Mesothelial cell of epicardium (in vitro differentiated cells): ENCODE measurements at regions not wholly inside any gene's neighbourhood (a gene's known extent, or its start where the extent isn't known, plus 50 kb on each side); places are given as distances from the start of the nearest gene placed in this dataset.

Source experiments
- DNase-seq, 2 experiments: peaks; one replicate each; pipeline ENCODE4 v3.0.0; 2021; ENCODE audit warnings: low spot score in 2 of 2; ENCODE audit not compliant: unreplicated experiment in 2 of 2
- H3K27ac Mint-ChIP-seq: 2 replicates; pipeline ENCODE4 v1.8.0; 2021; ENCODE audit warnings: mixed read lengths
- H3K27me3 Mint-ChIP-seq: 2 replicates; pipeline ENCODE4 v1.8.0; 2021; ENCODE audit warnings: low read depth, mixed read lengths
- H3K36me3 Mint-ChIP-seq: 2 replicates; pipeline ENCODE4 v1.8.0; 2021; ENCODE audit warnings: mixed read lengths
- H3K4me1 Mint-ChIP-seq: 2 replicates; pipeline ENCODE4 v1.8.0; 2021; ENCODE audit warnings: mixed read lengths
- H3K4me3 Mint-ChIP-seq: 2 replicates; pipeline ENCODE4 v1.8.0; 2021; ENCODE audit warnings: mild to moderate bottlenecking, moderate library complexity, mixed read lengths
- H3K9me3 Mint-ChIP-seq: 2 replicates; pipeline ENCODE4 v1.8.0; 2021; ENCODE audit warnings: mixed read lengths
- CTCF ChIP-seq: fragments of 200-600 bp; sonication (generic); IDR thresholded peaks from one replicate; pipeline ENCODE4 v1.5.0; 2021; ENCODE audit warnings: antibody characterized with exemption; ENCODE audit not compliant: unreplicated experiment

DNA sequence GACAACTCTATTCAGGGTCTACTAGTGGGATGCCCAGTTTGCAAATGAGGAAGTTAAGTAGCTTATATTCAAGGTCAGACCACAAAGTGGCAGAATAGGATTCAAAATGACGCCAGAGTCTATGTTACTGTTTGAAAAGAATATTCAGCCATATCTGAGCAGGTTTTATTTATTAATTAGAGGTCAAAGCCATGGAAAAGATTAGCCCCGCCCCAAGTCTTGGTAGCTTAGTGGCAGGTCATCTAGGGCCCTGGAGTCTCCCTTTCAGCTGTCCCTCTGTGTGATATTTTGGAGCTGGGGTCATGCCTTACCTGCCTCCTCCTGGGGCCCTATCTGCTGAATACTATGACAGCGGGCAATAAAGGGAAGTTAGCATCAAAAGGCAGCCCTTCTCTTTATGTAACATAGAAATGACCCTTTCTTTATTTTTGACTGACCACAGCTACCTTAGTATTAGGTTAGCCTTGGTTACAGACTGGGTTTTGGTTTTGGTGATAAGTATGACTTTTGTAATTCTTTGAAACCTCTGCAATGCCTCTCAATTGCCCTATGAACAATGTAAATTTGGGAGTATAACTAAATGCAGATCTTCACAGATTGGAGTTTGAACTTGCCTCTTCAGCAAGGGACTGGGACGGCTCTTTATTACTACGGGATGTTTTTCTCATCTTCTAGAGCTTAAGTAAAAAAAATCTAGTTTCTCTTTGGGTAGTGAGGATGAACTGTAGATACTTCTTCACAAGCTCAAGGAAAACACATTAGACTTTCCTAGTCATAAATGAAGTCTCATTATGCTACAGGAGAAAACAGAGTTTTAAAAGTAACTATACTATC lies 153.0 kb upstream of the ITGA4 start:
- Mint-ChIP-seq H3K27me3 (no peaks in the 10 kb centered on the region), H3K36me3 (no peaks in the 10 kb centered on the region), H3K9me3 (peaks cover 7% of the 10 kb centered on the region), H3K27ac (no peak overlapping the region), H3K4me1 (peaks cover 8% of the 10 kb centered on the region), H3K4me3 (no peak overlapping the region)
- no peak for DNase-seq
- no peak for TF ChIP-seq CTCF

DNA sequence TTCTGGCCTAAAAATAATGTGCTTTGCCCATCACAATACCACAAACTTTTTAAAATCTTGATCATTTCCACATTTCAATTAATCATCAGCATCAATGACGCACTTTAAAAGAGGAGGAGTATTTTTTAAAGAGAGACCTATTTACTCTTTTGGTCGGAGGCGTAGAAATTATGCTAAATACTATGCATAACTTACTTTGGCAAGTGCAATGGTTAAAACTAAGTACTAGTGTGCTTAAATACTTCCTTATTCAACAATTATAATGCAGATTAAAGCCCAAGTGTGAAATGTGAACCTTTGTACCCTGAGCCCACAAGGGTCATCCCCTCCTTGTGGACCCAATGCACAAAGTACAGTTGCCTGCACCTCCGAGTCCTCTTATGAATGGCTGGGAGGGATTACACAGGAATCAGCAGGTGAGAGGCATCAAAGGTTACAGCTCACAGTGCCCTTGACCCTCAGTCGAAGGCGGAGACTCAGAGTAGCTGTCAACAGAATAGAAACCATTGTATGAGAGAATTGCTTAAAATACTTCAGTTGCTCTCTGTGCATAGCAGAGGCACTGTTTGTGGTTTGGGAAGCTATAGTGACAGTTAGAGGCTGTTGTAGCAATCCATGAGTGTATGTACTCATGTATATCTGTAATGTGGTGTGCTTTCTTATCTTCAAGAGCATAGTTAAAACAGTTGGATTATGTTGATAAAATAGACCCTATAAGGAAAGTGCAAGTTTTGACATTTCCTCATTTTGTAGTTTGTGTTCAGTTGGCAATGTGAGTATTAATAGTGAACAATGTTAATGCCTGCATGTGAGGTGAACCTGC lies 151.7 kb upstream of the ITGA4 start:
- no peak for DNase-seq
- H3K27ac Mint-ChIP-seq, result no peak overlapping the region

DNA sequence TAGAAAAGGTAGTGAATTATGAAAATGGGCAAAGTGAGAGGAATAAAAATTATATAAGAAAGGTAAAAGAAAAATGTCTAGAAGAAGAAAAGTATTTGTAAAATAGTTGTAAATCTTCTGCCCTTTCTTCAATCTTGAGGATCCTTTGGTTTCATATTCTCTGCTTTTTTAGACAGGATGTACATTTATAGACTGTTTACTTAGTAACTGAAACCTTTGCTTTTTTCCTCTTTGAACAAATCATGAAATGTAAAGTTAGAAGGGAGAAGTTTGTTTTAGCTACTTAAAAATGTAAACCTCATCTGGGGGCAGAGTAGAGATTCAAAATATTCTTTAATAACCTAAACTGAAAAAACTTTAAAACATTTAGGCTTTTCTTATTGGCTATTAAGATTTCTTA lies 150.4 kb upstream of the ITGA4 start:
- no peak for DNase-seq

More for the DNA sequence above, 151.7 kb upstream of the ITGA4 start:
- H3K4me1 Mint-ChIP-seq, result peaks cover 8% of the 10 kb centered on the region
- H3K4me3 Mint-ChIP-seq, result no peak overlapping the region
- H3K9me3 Mint-ChIP-seq, result no peaks in the 10 kb centered on the region
- no peak for TF ChIP-seq CTCF
- H3K27me3 Mint-ChIP-seq, result no peaks in the 10 kb centered on the region
- H3K36me3 Mint-ChIP-seq, result no peaks in the 10 kb centered on the region

DNA sequence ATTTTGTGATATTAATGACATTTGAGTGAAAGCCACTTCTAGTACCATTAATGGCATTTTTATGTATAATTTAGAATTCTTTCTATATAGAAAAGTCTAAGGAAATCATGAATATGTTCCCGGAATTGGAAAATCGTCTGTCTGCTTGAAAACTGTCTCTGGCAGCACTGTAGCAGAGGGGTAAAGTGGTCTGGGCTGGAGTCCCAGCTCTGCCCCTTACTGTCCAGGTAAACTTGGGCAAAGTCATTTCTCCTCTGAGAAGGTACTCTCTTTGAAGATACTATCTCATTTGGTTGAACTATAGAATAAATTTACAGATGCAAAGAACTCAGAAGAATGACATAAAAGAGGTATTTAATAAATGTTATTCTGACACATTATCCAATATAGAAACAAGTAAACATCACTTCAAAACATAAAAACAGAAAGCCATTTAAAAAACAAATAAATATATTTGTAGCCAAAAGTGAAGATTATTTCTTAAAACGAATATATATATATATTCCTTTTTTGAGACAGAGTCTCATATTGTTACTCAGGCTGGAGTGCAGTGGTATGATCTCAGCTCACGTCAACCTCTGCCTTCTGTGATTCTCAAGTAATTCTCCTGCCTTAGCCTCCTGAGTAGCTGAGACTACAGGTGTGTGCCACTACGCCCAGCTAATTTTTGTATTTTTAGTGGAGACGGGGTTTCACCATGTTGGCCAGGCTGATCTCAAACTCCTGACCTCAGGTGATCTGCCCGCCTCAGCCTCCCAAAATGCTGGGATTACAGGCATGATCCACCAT lies 149.8 kb upstream of the ITGA4 start:
- H3K36me3 Mint-ChIP-seq, result no peaks in the 10 kb centered on the region
- no peak for DNase-seq
- H3K4me1 Mint-ChIP-seq, result peaks cover 8% of the 10 kb centered on the region
- no peaks in the 10 kb centered on the region for H3K27me3 Mint-ChIP-seq
- no peak for TF ChIP-seq CTCF
- no peak overlapping the region for H3K4me3 Mint-ChIP-seq
- no peak overlapping the region for H3K27ac Mint-ChIP-seq
- H3K9me3 Mint-ChIP-seq, result no peaks in the 10 kb centered on the region

More for the DNA sequence above, 150.4 kb upstream of the ITGA4 start:
- no peak for TF ChIP-seq CTCF
- H3K27ac Mint-ChIP-seq, result no peak overlapping the region
- no peak overlapping the region for H3K4me3 Mint-ChIP-seq
- peaks cover 8% of the 10 kb centered on the region for H3K4me1 Mint-ChIP-seq
- no peaks in the 10 kb centered on the region for H3K27me3 Mint-ChIP-seq
- no peaks in the 10 kb centered on the region for H3K36me3 Mint-ChIP-seq
- H3K9me3 Mint-ChIP-seq, result no peaks in the 10 kb centered on the region

DNA sequence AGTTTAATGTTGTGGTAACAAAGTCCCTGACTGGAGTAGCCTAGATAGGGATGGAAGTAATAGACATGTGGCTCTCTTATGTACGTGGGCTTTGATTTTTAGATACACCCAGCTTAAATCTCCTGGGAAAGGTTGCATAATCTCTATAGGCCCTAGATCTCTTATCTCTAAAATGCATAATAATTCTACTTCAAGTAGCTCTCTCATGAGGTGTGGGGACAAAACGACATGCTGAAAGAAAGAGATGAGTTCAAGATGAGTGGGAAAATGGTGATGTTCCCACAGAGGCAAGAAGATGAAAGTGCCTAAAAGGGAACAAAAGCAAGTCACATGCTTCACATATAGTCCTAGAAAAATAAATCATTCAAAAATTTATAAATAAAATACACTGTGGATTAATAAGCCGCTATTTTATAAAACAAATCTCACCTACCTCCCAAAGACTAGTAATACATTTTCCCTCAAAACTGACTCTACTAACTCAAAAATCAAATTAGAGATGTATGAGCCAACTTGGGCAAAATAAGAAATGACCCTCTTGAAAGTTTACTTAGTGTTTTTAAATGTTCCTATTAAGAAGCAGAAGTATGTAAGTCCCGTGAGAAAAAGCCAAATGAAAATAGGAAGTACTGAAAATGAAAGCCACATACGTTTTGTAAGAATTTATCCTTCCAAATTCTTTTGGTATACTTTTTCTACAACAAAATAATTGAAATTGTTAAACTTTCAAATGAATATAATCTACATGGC lies 148.2 kb upstream of the ITGA4 start:
- DNase-seq, result no peak
- peaks cover 8% of the 10 kb centered on the region for H3K4me1 Mint-ChIP-seq

More for the DNA sequence above, 148.2 kb upstream of the ITGA4 start:
- Mint-ChIP-seq H3K36me3 (no peaks in the 10 kb centered on the region), H3K4me3 (no peak overlapping the region), H3K27me3 (no peaks in the 10 kb centered on the region), H3K27ac (no peak overlapping the region), H3K9me3 (no peaks in the 10 kb centered on the region)
- TF ChIP-seq CTCF, result no peak
